ENCODE measurements at regions not wholly inside any gene's neighbourhood (a gene's known extent, or its start where the extent isn't known, plus 50 kb on each side); places are given as distances from the start of the nearest gene placed in this dataset.

GRCh38 chr7:52877240-52877639 is 158.2 kb upstream of the POM121L12 start:
- DNase-seq = no peak

DNA sequence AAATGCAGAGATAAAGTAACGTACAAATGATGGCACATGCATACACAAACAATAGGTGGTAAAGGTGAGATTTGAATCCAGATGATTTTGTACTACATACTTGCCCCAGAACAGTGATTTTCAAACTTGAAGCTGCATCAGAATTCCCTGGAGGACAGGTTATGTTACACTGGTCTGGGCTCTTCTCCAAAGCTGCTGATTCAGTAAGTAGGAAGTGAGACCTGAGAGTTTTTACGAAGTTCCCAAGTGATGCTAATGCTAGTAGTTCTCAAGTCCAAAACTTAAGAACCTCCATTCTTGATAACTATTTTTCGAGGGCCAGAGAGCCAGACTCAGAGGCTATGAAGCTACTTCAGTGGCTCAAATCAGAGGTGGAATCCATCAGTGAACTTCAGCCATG is 159.0 kb upstream of the POM121L12 start:
- DNase-seq = no peak

DNA sequence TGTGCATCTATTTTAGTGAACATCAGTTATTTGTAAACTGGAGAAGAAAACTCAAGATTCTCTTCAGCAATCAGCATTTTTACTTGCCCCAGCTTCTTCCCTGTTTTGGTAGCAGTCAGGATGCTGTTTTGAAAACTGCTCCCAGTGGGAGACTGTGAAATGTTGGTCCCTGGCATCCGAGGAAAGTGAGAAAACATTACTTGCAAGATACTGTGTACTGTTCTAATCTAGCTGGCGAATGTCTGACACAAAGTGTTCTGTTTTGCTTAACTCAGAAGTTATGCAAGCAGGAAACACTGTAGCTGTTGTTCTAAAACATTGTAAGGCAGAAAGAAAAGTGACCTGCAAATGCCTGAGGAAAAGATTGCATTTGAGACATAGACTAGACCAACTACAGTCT is 171.8 kb upstream of the POM121L12 start:
- DNase-seq = no peak

- no peak for DNase-seq
Measured at GRCh38 chr7:52862321-52862720, 173.1 kb upstream of the POM121L12 start.

DNA sequence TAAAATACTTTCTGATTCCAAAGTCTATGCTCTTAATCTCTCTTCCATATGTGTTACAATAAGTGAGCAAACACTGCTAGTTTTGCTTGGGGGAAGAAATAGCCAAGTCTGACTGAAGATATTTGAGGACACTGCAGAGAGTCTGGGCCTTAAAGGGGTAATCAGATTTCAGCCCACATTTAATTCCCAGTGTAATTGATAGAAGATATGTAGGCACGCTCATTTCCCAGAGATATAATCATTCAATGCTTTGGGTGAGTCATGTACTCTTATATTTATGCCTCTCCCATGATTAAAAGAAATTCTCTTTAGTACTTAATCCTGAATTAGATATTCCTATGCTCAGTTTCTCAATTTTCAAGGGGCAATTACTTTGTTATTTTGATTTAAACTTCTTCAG is 178.1 kb upstream of the POM121L12 start:
- no peak for DNase-seq

DNA sequence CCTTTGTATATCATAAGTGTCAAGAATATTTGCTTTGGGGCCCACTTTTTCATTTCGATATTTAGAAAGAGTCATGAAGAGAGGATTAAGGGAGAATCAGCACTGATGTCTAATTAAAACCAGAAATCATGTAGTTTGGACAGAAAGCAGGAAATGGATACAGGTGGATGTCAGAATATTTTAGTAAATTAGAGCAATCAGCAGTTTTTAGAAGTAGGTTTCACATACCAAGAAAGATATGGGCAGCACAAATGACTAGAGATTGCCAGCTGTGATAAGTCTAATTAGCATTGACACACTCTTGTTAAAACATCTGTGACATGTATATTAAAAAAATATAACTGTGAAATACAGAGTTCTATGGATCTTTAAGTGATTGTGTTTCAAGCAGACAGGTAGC is 180.8 kb upstream of the POM121L12 start:
- DNase-seq = no peak

DNA sequence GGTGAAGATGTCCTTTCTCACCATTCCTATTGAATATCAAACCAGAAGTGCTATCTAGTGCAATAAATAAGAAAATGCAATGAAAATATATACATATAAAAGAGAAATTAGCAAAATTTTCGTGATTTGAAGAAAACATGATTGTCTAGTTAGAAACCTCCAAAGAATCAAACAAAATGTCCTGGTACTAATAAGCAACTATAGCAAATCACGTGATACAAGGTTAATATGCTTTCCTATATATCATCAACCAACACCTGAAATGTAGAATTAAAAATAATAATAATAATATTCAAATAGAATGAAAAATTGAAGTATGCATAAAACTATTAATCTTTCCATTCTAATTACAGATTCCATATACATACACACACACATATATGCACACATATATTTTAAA is 183.9 kb upstream of the POM121L12 start:
- no peak for DNase-seq

GRCh38 chr7:52843436-52843835 is 192.0 kb upstream of the POM121L12 start:
- DNase-seq = no peak

GRCh38 chr7:52842202-52842900 is 193.1 kb upstream of the POM121L12 start:
- no peak for DNase-seq

DNA sequence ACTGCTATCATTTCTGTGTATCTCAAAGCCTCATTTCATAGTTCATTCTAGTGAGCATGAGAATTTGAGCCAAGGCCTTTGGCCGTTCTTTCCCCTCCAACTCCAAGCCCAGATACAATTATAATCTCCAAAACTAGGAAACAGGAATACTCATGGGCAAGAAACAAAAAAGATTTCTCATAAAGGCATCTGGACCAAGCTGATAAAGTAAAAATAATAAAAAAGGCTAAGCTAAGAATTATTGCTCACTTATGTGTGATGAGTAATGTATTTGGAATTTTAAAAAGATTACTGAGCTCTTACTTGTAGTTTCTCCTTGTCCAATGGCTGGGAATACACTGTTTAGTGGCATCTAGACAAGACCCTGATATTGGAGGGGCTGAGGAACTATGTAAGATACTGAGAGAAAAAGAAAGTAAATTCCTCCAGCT is 196.4 kb upstream of the POM121L12 start:
- DNase-seq = no peak

DNA sequence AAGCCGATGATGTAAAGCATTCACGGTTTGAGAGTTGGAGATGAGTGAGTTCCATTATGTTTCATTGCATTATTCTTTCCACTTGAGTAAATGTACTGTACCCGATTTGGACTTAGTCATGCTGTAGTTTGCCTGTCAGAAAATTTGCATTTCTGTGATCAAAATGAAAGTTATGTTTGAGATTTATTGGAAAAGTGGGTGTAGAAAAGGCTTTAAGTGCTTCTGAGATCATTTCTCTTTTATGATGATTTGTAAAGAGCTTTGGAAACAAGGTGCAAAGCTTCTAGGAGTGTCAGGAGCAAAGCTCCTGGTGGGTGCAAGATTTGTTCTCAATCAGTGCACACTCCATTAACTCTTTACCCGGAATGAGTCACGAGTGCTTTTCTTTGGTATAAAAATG is 204.1 kb upstream of the POM121L12 start:
- DNase-seq = no peak

DNA sequence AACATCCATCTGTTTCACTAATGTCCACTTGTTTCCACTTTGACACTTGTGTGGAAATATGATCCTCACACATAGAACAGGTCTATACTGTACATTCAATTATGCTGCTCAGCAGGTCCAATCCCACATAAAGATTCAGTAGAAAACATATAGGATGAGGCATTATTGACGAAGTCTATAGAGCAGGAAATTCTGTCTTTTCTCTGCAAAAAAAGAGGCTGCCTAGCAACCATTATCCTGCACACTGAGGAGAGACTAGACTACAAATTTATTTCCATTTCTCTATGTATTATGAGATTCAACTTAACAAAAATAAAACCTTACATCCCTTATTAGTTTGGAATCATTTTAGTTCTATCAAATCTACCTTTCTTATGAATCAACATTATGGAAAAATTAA is 204.6 kb upstream of the POM121L12 start:
- no peak for DNase-seq

GRCh38 chr7:52826515-52827265 is 208.7 kb upstream of the POM121L12 start:
- DNase-seq = no peak

GRCh38 chr7:52825611-52826010 is 209.8 kb upstream of the POM121L12 start:
- DNase-seq = no peak

DNA sequence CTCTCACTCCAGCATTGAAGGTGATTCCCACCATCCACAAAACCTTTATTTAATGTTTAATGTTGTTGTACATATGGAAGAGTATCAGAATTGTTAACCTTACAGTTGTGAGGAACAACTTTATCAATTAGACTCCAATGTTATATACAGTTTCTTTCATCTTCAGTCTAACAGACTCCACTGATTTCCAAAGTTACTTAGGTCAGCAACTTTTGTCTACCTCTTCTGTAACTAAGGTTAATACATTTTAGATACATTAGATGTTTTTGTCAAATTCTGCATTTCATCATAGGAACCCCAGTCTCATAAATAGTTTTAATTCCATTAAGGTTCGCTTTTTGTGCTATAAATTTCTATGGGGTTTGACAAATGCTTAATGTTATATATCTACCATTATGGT is 223.9 kb upstream of the POM121L12 start:
- no peak for DNase-seq

DNA sequence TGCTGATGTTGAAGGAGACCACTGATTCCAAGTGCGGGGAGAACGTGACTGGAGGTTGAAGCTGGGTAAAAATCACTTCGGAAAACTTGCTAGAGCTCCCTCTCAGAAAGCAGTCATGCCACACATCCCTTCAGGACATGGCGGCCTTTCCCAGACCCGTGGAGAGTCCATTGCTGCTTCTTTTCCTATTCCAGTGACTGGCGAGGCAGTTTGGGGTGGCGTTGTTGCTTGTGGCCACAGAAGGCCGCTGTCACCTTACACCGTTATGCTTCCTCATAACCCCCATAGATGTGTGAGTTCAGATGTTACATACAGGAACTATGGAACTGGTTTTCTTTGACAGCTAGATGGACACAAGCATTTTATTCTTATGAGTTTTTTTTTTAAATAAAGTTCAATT is 235.6 kb upstream of the POM121L12 start:
- no peak for DNase-seq

GRCh38 chr7:52797801-52798200 is 237.6 kb upstream of the POM121L12 start:
- DNase-seq = no peak

- no peak for DNase-seq
Measured at GRCh38 chr7:52794621-52795020, 240.8 kb upstream of the POM121L12 start.

- DNase-seq = no peak
Measured at GRCh38 chr7:52791176-52791700, 244.2 kb upstream of the POM121L12 start.

- no peak for DNase-seq
Measured at GRCh38 chr7:52786174-52786573, 249.3 kb upstream of the POM121L12 start.

- DNase-seq = no peak
Measured at GRCh38 chr7:52782348-52782747, 253.1 kb upstream of the POM121L12 start.

- no peak for DNase-seq
Measured at GRCh38 chr7:52781250-52781649, 254.2 kb upstream of the POM121L12 start.

DNA sequence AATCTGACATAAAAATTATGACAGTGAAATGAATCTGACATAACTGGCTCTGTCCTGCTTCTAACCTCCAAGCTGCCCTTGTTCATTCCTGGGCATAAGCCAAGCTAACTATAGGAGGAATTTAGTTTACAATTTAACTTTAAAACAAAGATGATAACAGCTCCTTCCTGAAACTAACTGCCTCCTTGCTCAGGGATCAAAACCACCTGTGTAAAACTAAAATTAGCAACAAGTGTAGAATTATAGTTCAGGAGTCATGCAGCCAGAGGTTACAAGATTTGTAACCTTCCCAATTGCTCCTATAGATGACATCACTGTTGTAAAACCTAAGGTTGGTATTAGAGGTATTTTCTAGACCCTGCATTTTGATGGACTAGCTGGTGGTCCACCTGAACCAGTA is 256.4 kb upstream of the POM121L12 start:
- DNase-seq = no peak

- DNase-seq = no peak
Measured at GRCh38 chr7:52777051-52777822, 258.2 kb upstream of the POM121L12 start.

Data from CD4-positive, alpha-beta T cell treated with Interleukin-6 for 4 hours (primary cell).